GM21723 (cell line): ENCODE measurements at regions not wholly inside any gene's neighbourhood (a gene's known extent, or its start where the extent isn't known, plus 50 kb on each side); places are given as distances from the start of the nearest gene placed in this dataset.
"Not testable (repeated sequence)": the region's sequence is repeated elsewhere in the genome, so short reads cannot be mapped to it uniquely, and the experiment has no call there.

Experiments
- ATAC-seq: cut with Tn5 transposase; IDR thresholded peaks from one replicate; pipeline ENCODE4 v1.9.1; 2021; ENCODE audit warnings: mild to moderate bottlenecking, moderate library complexity; ENCODE audit not compliant: unreplicated experiment

DNA sequence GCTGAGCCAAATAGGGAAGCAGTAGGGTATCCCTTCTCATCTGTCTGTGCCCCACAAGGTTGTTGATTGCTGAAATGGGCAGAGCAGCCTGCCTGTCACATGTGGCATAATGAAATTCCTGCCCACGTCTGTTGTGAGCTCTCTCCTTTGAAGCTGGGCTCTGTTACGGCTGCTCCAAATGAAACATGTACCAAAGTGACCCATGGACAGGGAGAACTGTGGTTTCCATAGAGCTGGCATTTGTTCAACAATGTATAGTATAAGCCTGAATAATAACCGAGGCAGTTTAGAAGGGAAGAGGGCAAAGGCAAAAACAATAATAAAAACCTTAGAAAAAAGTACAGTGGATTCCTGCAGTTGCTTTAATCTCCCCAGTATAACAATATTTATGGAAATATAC, 149.7 kb downstream of the LYPLAL1 start:
- no peak for ATAC-seq

DNA sequence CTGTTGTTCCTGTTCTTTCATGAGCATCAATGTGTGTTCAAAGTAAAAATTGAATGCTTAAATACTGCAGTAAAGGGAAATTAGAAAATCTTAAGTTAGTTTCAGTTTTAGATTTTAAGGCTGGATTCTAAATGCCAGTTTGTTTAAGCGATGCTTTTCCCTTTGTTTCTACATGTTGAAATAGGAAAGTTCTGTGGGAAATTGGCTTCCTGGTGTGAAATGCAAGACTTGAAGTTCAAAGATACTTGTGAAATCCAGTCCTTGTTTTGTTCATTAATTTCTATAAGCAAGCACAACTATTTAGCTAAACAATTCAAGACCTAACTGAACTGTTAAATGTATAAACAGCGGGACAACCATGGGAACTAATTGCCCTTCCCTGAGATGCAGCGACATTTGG, 149.1 kb downstream of the LYPLAL1 start:
- ATAC-seq, result no peak

DNA sequence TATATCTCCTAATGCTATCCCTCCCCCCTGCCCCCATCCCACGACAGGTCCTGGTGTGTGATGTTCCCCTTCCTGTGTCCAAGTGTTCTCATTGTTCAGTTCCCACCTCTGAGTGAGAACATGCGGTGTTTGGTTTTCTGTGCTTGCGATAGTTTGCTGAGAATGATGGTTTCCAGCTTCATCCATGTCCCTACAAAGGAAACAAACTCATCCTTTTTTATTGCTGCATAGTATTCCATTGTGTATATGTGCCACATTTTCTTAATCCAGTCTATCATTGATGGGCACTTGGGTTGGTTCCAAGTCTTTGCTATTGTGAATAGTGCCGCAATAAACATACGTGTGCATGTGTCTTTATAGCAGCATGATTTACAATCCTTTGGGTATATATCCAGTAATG, 146.9 kb downstream of the LYPLAL1 start:
- not testable (repeated sequence) for ATAC-seq

DNA sequence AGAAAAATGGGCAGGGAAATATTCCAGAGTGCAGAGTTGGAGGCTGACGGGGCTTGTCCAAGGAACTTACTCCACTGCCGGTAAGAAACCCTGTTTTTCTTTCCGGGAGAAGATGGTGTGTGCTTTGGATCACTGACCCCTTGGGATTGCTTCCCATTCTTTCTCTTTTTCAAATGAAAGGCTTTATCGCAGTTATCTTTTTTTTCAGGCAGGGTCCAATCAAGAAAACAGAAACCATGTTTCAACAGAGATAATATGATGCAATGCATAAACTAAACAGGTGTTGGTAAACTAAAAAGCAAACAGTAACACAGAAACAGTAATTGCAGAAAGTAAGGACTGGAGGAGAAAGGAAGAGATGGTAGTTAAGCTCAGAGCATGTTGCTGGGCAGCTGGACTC, 145.1 kb downstream of the LYPLAL1 start:
- ATAC-seq, result no peak

DNA sequence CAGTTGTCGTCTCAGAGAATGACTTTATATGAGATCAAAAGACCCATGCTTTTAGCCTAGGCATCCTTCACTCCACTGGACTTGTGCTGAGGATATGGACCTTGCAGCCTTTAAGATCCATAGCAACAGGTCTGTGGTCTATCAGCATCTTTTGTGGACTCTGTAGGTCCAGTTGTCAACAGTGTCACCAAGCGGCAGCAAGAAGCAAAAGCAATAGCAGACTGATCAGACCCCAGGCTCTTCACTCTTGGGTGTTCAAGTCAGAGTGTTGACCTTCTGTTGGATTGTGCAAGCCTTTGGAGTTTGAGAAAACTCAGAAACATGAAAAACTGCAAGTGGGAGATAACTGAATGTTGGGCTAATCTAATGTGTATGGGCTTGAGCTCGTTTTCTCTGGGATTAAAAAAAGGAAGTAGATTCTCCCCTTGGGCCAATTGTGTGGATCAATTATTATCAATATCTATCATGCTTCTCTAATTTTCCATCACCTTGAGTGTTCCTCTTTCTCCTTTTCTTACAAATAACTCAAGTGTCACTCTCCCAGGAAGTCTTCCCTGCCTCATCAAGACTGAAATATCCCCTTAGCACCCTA, 144.2 kb downstream of the LYPLAL1 start:
- ATAC-seq, result no peak

DNA sequence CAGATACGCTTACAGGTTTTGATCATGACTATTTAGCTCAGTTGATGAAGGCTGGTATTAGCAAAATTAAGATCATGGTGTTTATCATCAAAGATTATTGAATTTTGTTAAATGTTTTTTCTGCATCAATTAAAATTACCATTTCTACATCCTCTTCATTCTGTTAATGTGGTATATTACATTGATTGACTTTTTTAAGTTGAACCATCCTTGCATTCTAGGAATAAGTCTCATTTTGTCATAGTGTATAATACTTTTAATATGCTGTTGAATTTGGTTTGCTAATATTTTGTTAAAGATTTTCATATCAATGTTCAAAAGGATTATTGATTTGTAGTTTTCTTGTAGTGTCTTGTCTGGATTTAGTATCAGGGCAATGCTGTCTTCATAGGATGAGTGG, 142.4 kb downstream of the LYPLAL1 start:
- no peak for ATAC-seq

DNA sequence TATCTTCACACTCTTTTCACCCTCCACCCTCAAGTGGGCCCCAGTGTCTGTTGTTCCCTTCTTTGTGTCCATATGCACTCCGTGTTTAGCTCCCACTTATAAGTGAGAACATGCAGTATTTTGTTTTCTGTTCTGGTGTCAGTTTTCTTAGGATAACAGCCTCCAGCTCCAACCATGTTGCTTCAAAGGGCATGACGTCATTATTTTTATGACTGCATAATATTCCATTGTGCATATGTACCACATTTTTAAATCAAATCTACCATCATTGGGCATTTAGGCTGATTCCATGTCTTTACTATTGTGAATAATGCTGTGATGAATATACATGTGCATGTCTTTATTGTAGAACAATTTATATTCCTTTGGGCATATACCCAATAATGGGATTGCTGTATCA, 140.3 kb downstream of the LYPLAL1 start:
- no peak for ATAC-seq

DNA sequence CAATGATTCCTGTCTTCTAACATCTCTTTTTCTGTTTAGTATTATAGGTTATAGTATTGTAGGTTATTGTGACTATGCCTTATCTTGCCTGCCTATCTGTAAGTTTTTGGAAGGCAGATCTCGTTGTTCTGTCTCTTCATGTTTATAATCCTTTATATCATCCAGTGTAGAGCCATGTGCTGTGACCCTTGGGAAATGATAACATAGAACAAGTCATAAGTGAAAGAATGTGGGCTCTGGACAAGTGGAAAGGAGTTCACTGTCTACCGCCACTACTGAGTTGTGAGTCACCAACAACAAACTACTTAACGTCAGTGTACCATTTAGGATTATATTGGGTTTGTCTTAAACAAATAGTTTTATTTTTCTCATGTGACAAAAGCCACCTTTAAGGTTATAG, 139.3 kb downstream of the LYPLAL1 start:
- ATAC-seq, result no peak

DNA sequence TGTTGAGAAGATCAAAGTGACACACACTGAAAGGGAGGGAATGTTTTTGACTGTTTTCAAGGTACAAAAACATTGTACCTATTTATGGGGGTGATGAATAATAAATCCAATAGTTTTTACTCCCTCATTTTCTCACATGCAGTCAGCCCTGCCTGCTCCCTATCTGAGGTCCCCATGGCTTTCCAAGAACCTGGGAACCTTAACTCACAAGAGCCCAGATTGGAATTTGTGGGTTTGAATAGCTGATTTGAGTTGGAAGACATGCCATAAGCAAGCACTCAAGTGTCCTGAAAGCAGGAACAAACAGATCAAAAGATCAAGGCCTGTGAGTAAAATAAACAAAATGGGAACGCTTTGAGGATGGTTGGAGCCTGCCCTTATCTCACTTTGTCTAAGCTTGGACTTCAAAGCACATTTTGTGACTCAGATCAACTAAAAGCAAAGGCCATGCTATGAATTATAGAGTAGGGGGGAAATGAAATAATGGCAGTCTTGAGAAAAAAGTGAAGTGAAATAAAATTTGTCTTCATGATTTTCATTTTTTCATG, 136.6 kb downstream of the LYPLAL1 start:
- ATAC-seq, result no peak

DNA sequence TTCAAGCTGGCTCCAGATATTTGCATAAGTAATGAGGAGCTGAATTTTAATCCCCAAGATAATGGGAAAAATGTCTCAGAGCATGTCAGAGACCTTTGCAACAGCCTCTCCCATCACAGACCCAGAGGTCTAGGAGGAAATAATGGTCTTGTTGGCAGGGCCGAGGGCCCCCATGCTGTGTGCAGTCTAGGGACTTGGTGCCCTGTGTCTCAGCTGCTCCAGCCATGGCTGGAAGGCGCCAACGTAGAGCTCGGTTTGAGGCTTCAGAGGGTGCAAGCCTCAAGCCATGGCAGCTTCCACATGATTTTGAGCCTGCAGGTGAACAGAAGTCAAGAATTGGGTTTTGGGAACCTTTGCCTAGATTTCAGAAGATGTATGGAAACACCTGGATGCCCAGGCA, 134.7 kb downstream of the LYPLAL1 start:
- no peak for ATAC-seq

DNA sequence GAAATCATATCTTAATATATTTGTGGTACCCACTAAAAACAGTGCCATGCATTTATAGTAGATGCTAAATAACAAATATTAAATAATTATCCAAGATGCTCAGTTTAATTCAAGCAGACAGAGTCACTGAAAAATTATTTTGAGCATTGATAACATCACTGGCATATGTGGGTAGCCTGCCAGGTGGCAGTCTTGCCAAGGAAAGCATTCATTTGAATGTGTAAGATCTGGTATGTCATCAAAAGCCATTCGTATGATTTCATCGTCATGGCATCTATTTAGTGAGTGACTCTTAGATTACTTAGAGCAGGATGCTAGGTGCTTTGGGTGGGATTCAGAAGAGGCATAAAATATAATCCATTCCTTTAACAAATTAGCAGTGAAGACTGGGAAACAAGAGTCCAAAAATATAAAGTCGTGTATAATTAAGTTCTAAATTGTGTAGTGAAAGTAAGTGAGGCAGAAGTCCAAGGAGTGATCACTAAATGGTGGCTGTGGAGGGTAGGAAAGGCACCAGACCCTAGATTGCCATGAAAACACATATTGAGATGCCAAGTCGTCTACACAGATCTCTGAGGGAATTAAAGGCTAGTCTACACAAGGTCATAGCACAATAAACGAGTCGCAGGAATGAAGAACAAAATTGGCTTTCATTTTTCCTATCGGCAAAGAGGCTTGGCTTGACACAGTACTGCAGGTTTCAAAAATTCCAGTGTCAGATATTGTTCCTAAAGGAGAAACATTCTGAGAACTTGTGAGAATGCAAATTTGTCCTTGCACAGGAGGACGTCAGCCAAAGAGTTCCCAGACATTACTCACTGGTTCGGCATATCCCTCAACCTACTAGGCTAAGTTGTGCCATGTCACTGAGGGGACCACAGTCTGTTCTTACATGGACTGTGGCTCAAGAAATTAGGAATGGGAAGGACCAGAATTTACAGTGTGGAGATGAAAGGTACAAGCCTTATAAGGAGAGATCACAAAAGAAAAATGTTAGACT, 130.8 kb downstream of the LYPLAL1 start:
- ATAC-seq, result no peak

DNA sequence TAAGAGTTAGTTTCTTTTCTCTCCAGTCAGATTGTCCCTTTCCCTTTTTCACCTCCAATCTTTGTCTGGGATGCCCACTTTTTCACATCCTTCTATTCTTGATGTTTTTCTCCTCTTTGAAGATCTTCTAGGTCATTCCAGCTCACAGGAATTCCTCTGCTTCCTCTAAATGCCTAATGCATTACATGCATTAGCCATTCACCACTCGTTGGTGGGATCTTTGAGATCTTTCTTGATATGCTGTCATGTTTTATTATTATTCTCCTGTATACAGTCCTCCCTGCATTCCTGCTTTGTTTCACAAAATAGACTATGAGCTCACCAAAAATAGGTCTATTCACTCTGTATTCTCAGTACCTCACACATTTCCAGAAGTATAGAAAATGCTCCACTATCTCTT, 129.0 kb downstream of the LYPLAL1 start:
- ATAC-seq, result no peak

DNA sequence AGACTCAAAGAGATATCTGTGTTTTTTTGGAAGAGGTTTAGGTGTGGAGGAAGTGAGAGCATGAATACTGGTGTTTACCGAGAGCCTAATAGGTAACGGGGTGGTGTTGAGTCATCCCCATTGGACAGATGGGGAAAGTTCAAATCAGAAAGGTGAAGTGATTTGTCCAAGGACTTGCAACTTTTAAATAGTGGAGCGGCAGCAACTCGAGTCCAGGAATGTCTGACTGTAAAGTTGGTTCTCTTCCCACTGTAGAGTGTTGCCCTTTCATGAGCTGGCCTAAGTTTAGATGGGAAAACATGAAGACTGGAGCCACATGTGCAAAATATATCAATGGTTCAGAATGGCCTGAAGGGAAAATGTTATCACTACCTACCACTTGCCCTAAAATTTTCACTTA, 125.7 kb downstream of the LYPLAL1 start:
- ATAC-seq, result no peak

DNA sequence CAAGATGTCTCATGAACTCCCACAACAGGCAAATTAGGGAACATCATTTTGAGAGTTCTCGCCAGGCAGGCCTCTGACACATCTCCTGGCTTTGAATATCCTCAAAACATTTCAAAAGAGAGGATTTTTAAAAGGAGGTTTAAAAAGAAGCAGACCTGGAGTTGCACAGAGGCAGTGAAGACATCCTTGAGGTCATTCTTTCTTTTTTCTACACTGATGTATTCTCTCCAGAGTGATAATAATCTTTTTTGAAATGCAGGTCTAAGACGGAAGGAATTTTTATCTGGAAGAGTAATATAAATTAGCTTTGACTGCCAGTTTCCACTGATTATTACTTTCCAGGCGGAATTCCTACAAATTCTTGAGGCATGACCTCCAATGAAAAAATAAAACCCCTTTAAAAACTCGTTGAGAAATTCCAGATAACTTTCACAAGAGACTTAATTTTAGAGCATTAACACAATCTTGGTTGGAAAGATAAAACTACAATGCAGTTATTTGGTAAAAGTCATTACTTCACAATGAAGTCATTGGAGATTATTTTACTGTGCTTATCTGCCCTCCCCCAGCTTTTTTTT, 125.0 kb downstream of the LYPLAL1 start:
- ATAC-seq, result no peak

DNA sequence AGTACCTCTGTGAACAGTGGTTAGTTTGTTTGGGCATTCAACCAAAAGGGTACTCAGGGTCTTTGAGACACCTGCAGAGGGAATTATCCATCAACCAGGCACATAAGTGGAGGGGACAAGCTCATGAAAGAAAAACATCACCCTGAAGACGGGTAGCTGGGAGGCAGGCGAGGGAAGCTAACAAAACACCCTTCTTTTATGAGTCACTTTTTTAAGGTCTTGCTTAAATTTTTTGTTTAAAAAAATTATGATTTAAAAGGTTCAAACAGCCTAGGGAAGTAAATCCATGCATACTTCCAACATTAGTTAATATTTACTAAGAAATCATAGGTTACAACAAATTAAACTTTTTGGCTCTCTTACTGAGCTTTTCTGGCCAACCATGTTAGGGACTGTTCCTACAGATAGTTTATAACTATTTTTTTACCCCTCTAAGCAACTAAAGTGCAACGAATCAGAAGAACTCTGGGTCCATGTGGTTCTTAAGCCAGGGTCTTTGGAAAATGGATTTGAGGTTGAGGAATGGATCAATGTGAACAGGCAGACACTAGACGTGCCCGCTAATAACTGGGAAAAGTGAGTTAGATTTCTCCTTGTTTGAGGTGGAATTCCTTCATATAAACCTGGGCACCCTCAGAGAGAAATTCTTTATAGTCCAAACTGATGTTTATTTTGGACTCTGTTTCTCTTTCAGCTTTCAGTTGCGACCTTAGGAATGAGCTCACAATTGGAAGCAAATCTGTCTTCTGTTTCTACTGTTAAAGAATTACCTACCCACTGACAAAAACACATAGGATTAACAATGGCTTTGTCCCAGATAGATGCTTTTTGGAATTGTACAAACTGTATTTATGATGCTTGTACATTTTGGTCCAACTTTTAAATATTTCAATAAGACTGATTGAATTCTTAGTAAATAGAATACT, 123.0 kb downstream of the LYPLAL1 start:
- ATAC-seq, result no peak

DNA sequence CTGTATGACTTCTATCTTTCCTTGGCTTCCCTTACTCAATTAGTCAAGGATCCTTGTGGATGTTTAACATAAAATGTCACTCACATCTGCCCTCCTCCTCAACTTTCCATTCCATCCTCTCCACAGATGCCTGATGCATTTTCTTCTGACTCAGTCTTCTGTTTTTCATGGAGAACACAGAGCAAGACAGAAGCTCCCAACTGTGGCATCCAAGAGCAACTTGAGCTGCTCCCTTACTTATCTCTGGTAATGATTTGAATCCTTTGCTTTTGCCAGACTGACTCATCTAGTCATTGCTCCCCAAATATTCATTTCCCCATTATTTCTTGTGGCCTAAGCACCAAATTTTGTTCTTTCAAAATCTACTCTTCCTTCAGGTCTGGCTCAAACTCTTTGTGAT, 120.6 kb downstream of the LYPLAL1 start:
- ATAC-seq, result no peak

DNA sequence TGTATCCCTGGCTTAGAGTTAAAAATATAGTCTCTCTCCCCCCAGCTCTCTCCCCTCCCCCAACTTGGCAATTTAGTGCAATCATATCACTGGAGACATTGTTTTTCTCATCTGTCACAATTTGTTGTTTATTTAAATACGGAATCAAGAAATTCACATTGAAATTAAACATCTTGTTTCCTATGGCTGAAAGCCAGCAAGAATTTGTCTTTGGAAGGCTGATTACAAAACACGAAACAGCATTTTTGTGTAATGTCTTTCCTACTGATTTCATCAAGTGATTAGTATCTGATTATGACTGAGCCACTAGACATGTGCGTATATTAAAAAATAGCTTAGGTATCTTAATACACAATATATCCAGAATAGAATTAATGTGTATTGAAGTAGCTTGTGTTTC, 119.7 kb downstream of the LYPLAL1 start:
- no peak for ATAC-seq

DNA sequence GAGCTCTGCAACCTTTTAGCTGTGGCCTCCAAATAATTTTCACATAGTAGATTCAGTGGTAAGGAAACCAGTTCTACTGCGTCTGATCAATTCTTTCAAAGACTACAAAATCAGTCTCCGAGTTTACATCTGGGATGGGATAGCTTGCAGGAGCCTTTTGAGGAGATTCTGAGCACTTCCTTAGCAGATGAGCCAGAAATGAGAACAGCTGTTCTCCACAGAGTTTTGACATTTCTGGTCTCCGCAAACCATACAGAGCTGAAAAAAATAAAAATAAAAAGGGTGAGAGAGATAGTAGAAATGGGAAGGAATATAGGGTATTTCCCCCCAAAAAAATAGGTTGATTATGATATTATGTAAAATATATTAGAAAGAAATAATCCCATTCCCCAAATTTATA, 119.3 kb downstream of the LYPLAL1 start:
- ATAC-seq, result no peak

DNA sequence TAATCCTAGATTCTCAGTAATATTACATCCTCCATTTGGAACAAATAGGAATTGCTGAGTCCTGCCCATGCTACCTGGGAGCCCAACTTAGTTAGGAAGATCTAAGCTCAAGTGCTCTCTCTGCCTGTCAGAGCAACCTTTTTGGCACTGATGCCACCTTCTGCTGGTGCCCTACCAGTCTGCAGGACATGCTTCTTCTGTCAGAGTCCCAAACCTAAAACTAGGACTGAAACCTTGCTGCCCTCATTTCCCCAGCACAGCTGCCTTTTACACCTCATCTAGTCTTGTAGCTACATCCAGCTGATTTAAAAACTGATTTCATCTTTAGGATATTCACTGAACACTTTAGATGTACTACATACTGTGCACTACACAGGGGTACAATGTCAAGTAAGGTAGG, 118.7 kb downstream of the LYPLAL1 start:
- ATAC-seq, result no peak

DNA sequence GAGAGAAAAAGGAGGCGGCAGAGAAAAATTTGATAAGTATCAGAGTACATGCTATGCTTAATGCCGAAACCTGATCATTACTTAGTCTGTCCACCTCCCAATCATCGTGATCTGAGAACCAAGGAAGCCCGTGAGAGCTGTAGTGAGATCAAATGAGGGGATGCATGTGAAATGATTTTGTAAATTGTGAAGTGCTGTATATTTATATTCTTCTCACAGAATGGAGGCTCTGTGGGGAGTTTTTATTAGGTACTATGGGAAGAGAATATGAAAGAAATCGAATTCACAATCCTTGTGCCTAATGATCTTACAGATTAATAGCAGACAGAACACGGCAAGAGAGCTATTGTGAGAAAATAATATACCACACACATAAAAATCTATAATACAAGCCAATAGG, 115.5 kb downstream of the LYPLAL1 start:
- ATAC-seq, result no peak

DNA sequence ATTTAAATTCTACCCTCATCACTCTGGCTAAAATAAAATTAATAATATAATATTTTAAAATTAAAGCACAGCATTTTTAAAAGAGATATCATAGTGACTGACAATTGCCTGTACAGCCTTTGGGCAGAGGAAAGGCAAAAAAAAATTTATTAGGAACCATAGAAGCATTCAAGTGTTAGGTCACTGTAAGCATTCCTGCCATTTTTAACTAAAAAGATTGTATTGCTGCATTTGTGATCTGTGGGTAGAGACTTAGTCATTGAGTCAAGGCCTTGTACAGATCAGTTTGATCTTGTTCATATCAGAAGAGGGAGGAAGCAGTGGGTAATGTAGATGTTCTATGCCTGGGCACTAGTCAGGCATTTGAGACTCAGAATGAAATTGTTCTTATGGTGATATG, 109.9 kb downstream of the LYPLAL1 start:
- ATAC-seq, result no peak
